H9 (cell line): ENCODE measurements at regions not wholly inside any gene's neighbourhood (a gene's known extent, or its start where the extent isn't known, plus 50 kb on each side); places are given as distances from the start of the nearest gene placed in this dataset.

Source experiments
- DNase-seq: peaks from one replicate; pipeline ENCODE4 v3.0.0-alpha.2; 2017
- H2AFZ ChIP-seq: one replicate; pipeline ENCODE4 v1.6.1; 2013; ENCODE audit warnings: mild to moderate bottlenecking, low read length, control low read depth, moderate library complexity
- H2AK5ac ChIP-seq: 2 replicates; pipeline ENCODE4 v1.6.1; 2013; ENCODE audit warnings: low read length, control low read depth, mixed read lengths; ENCODE audit not compliant: insufficient read length
- H2BK120ac ChIP-seq: one replicate; pipeline ENCODE4 v1.6.1; 2013; ENCODE audit warnings: low read depth, mild to moderate bottlenecking, low read length, control low read depth, inconsistent platforms; ENCODE audit not compliant: poor library complexity, severe bottlenecking
- H2BK12ac ChIP-seq: 2 replicates; pipeline ENCODE4 v1.6.1; 2013; ENCODE audit warnings: low read length, control low read depth, mixed read lengths, low read depth; ENCODE audit not compliant: insufficient read length
- H2BK15ac ChIP-seq: 2 replicates; pipeline ENCODE4 v1.6.1; 2013; ENCODE audit warnings: low read depth, low read length, control low read depth
- H2BK20ac ChIP-seq: one replicate; pipeline ENCODE4 v1.6.1; 2013; ENCODE audit warnings: low read depth, mild to moderate bottlenecking, low read length, control low read depth, inconsistent platforms; ENCODE audit not compliant: poor library complexity, severe bottlenecking
- H2BK5ac ChIP-seq: 2 replicates; pipeline ENCODE4 v1.6.1; 2013; ENCODE audit warnings: low read length, control low read depth, mixed read lengths; ENCODE audit not compliant: insufficient read length
- H3K14ac ChIP-seq: 2 replicates; pipeline ENCODE4 v1.6.1; 2013; ENCODE audit warnings: low read length, control low read depth; ENCODE audit not compliant: insufficient read depth
- H3K18ac ChIP-seq: 2 replicates; pipeline ENCODE4 v1.6.1; 2013; ENCODE audit warnings: low read depth, mild to moderate bottlenecking, mixed read lengths, low read length, control low read depth; ENCODE audit not compliant: insufficient read length
- H3K23ac ChIP-seq: 2 replicates; pipeline ENCODE4 v1.6.1; 2013; ENCODE audit warnings: low read length, control low read depth, mixed read lengths, low read depth; ENCODE audit not compliant: insufficient read length
- H3K23me2 ChIP-seq: 2 replicates; pipeline ENCODE4 v1.6.1; 2013; ENCODE audit warnings: low read depth, mild to moderate bottlenecking, mixed read lengths, low read length, control low read depth; ENCODE audit not compliant: insufficient read length, poor library complexity, severe bottlenecking
- H3K27ac ChIP-seq: 2 replicates; pipeline ENCODE4 v1.5.1; 2013; ENCODE audit warnings: low read length, control low read depth, mixed read lengths, low read depth; ENCODE audit not compliant: insufficient read length
- H3K27me3 ChIP-seq: 2 replicates; pipeline ENCODE4 v1.6.1; 2013; ENCODE audit warnings: low read length, control low read depth, inconsistent platforms; ENCODE audit not compliant: insufficient read depth
- H3K4ac ChIP-seq: 2 replicates; pipeline ENCODE4 v1.6.1; 2013; ENCODE audit warnings: low read depth, mild to moderate bottlenecking, control low read depth, inconsistent platforms, low read length, moderate library complexity
- H3K4me1 ChIP-seq: 2 replicates; pipeline ENCODE4 v1.6.1; 2013; ENCODE audit warnings: low read length, control low read depth, inconsistent platforms; ENCODE audit not compliant: insufficient read depth
- H3K4me2 ChIP-seq: 2 replicates; pipeline ENCODE4 v1.6.1; 2013; ENCODE audit warnings: low read length, control low read depth, mixed read lengths; ENCODE audit not compliant: insufficient read length, insufficient read depth
- H3K56ac ChIP-seq: 2 replicates; pipeline ENCODE4 v1.6.1; 2013; ENCODE audit warnings: low read depth, mild to moderate bottlenecking, mixed read lengths, low read length, control low read depth; ENCODE audit not compliant: insufficient read length
- H3K79me1 ChIP-seq: 2 replicates; pipeline ENCODE4 v1.6.1; 2013; ENCODE audit warnings: low read depth, mild to moderate bottlenecking, moderate library complexity, low read length, control low read depth, inconsistent platforms; ENCODE audit not compliant: insufficient read depth, poor library complexity, severe bottlenecking
- H3K79me2 ChIP-seq: 2 replicates; pipeline ENCODE4 v1.6.1; 2013; ENCODE audit warnings: low read length, control low read depth, inconsistent platforms; ENCODE audit not compliant: insufficient read depth
- H3K9ac ChIP-seq: 2 replicates; pipeline ENCODE4 v1.6.1; 2013; ENCODE audit warnings: low read length, control low read depth, mixed read lengths; ENCODE audit not compliant: insufficient read length; ENCODE audit errors: extremely low read depth
- H3K9me3 ChIP-seq: one replicate; pipeline ENCODE4 v1.6.1; 2013; ENCODE audit warnings: low read depth, low read length, inconsistent platforms; ENCODE audit not compliant: control insufficient read depth
- H3T11ph ChIP-seq: one replicate; pipeline ENCODE4 v1.6.1; 2013; ENCODE audit warnings: mild to moderate bottlenecking, low read length, control low read depth, inconsistent platforms
- H4K20me1 ChIP-seq: one replicate; pipeline ENCODE4 v1.6.1; 2013; ENCODE audit not compliant: control insufficient read depth, insufficient read length, insufficient read depth
- H4K5ac ChIP-seq: 2 replicates; pipeline ENCODE4 v1.6.1; 2013; ENCODE audit warnings: low read depth, mild to moderate bottlenecking, mixed read lengths, low read length, control low read depth; ENCODE audit not compliant: insufficient read length
- H4K8ac ChIP-seq: replicated peaks from 2 replicates; pipeline ENCODE4 v1.6.1; 2013; ENCODE audit warnings: low read length, control low read depth, mixed read lengths, low read depth; ENCODE audit not compliant: insufficient read length
- H4K91ac ChIP-seq: 2 replicates; pipeline ENCODE4 v1.6.1; 2013; ENCODE audit warnings: low read depth, mild to moderate bottlenecking, moderate library complexity, mixed read lengths, low read length, control low read depth; ENCODE audit not compliant: insufficient read length
- H3K27ac Mint-ChIP-seq, 3 experiments: 2 replicates in 2 of 3; 3 replicates in 1 of 3; pipeline ENCODE4 v1.8.0; 2020 to 2021; ENCODE audit warnings: mixed read lengths in 3 of 3, mild to moderate bottlenecking in 1 of 3, moderate library complexity in 1 of 3
- H3K27me3 Mint-ChIP-seq: 2 replicates; pipeline ENCODE4 v1.8.0; 2021; ENCODE audit warnings: low read depth, mild to moderate bottlenecking, moderate library complexity, mixed read lengths
- H3K36me3 Mint-ChIP-seq, 3 experiments: 2 replicates in 2 of 3; 3 replicates in 1 of 3; pipeline ENCODE4 v1.8.0; 2020 to 2021; ENCODE audit warnings: low read depth in 3 of 3, mixed read lengths in 3 of 3; ENCODE audit not compliant: insufficient read depth in 1 of 3
- H3K4me1 Mint-ChIP-seq, 2 experiments: 2 replicates each; pipeline ENCODE4 v1.8.0; 2020; ENCODE audit warnings: mixed read lengths in 2 of 2
- H3K4me3 Mint-ChIP-seq, 2 experiments: 2 replicates in 1 of 2; 3 replicates in 1 of 2; pipeline ENCODE4 v1.8.0; 2020 to 2021; ENCODE audit warnings: mild to moderate bottlenecking in 2 of 2, mixed read lengths in 2 of 2, moderate library complexity in 1 of 2
- H3K9me3 Mint-ChIP-seq, 2 experiments: 2 replicates in 1 of 2; 3 replicates in 1 of 2; pipeline ENCODE4 v1.8.0; 2020; ENCODE audit warnings: mild to moderate bottlenecking in 2 of 2, mixed read lengths in 2 of 2, moderate library complexity in 1 of 2
- CTCF ChIP-seq: fragments of 200-600 bp; sonication (generic); conservative IDR thresholded peaks from 3 replicates; pipeline ENCODE4 v1.8.0; 2021; ENCODE audit warnings: antibody characterized with exemption, mild to moderate bottlenecking
- WGBS: extraction: QIAGEN DNeasy Blood & Tissue Kit; methylation state at CpG from one replicate; pipeline ENCODE4 v1.1.7; 2013; ENCODE audit warnings: missing lambda C conversion rate, low lambda C conversion rate, mixed read lengths; ENCODE audit not compliant: insufficient read length; ENCODE audit errors: extremely low coverage; 5-methylcytosine and 5-hydroxymethylcytosine counted together

GRCh38 chr14:81637639-81638038, 104.0 kb upstream of the SEL1L start:
- WGBS: no CpG with 5 or more reads among the region's 1 CpG
- Histone ChIP-seq H3T11ph (no peak overlapping the region), H3K79me2 (no peaks in the 10 kb centered on the region), H3K4me2 (no peak overlapping the region), H3K9ac (no peak overlapping the region), H4K20me1 (no peaks in the 10 kb centered on the region), H3K18ac (no peak overlapping the region), H3K27ac (no peak overlapping the region), H2BK20ac (no peak overlapping the region), H3K27me3 (no peaks in the 10 kb centered on the region), H3K4ac (no peak overlapping the region), H4K91ac (no peak overlapping the region), H2AK5ac (no peak overlapping the region), H3K23ac (no peak overlapping the region), H3K23me2 (no peaks in the 10 kb centered on the region), H2AFZ (no peak overlapping the region), H4K8ac (no peak overlapping the region), H2BK15ac (no peak overlapping the region), H3K14ac (no peak overlapping the region), H2BK5ac (no peak overlapping the region), H3K56ac (no peak overlapping the region), H4K5ac (no peak overlapping the region), H2BK12ac (no peak overlapping the region), H3K9me3 (no peaks in the 10 kb centered on the region), H2BK120ac (no peak overlapping the region), H3K4me1 (no peaks in the 10 kb centered on the region), H3K79me1 (no peaks in the 10 kb centered on the region)
- TF ChIP-seq CTCF: no peak
- no peaks in the 10 kb centered on the region for H3K36me3 Mint-ChIP-seq
- peak overlapping the region in 1 of 3 experiments; percentile 10; a peak in 1 of 7 replicates for H3K27ac Mint-ChIP-seq
- DNase-seq: no peak
- H3K4me3 Mint-ChIP-seq: no peak overlapping the region
- H3K4me1 Mint-ChIP-seq: peaks cover 10% of the 10 kb centered on the region in 2 experiments
- no peaks in the 10 kb centered on the region for H3K27me3 Mint-ChIP-seq
- no peaks in the 10 kb centered on the region; a peak in 1 of 5 replicates for H3K9me3 Mint-ChIP-seq
